Endothelial cell of umbilical vein (primary cell): ENCODE measurements at regions not wholly inside any gene's neighbourhood (a gene's known extent, or its start where the extent isn't known, plus 50 kb on each side); places are given as distances from the start of the nearest gene placed in this dataset.

Experiments used
- EZH2 ChIP-seq: IDR thresholded peaks from 2 replicates; pipeline ENCODE4 v1.6.1; 2012; ENCODE audit warnings: borderline replicate concordance, low read depth, mild to moderate bottlenecking, moderate library complexity, low read length, inconsistent platforms; ENCODE audit not compliant: severe bottlenecking
- JUN ChIP-seq: IDR thresholded peaks from 2 replicates; pipeline ENCODE4 v1.6.1; 2011; ENCODE audit warnings: borderline replicate concordance, low read depth; ENCODE audit not compliant: insufficient read length, insufficient read depth
- MYC ChIP-seq: IDR thresholded peaks from one replicate; pipeline ENCODE4 v1.6.1; 2011; ENCODE audit warnings: mild to moderate bottlenecking, low read depth, low read length
- POLR2A ChIP-seq: IDR thresholded peaks from 2 replicates; pipeline ENCODE4 v1.6.1; 2012; ENCODE audit warnings: low read depth, mild to moderate bottlenecking, control low read depth, low read length
- POLR2AphosphoS5 ChIP-seq: IDR thresholded peaks from 2 replicates; pipeline ENCODE4 v1.6.1; 2012; ENCODE audit warnings: low read depth, mild to moderate bottlenecking, control low read depth, low read length, moderate library complexity; ENCODE audit not compliant: insufficient read depth
- TF ChIP-seq, protein P1 (sequence below), 2 donors: IDR thresholded peaks; 1 replicate in 1 of 2; 2 replicates in 1 of 2; pipeline ENCODE4 v1.5.1; 2011; ENCODE audit warnings: low read length in 2 of 2, mild to moderate bottlenecking in 2 of 2, moderate library complexity in 2 of 2, control low read depth in 1 of 2, inconsistent platforms in 1 of 2, low read depth in 1 of 2; ENCODE audit not compliant: insufficient read depth in 1 of 2; ENCODE audit errors: extremely low read depth in 1 of 2

GRCh38 chr18:78049281-78049680, 799.6 kb downstream of the GALR1 start:
- TF ChIP-seq, protein P1, sequence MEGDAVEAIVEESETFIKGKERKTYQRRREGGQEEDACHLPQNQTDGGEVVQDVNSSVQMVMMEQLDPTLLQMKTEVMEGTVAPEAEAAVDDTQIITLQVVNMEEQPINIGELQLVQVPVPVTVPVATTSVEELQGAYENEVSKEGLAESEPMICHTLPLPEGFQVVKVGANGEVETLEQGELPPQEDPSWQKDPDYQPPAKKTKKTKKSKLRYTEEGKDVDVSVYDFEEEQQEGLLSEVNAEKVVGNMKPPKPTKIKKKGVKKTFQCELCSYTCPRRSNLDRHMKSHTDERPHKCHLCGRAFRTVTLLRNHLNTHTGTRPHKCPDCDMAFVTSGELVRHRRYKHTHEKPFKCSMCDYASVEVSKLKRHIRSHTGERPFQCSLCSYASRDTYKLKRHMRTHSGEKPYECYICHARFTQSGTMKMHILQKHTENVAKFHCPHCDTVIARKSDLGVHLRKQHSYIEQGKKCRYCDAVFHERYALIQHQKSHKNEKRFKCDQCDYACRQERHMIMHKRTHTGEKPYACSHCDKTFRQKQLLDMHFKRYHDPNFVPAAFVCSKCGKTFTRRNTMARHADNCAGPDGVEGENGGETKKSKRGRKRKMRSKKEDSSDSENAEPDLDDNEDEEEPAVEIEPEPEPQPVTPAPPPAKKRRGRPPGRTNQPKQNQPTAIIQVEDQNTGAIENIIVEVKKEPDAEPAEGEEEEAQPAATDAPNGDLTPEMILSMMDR (IDR thresholded peaks at IDR 0.05; ENCODE audit: extremely low read depth in 1 of 2, insufficient read depth in 1 of 2, low read depth in 1 of 2, low read length in 2 of 2) = no peak
- no peak for TF ChIP-seq JUN
- no peak for TF ChIP-seq EZH2
- TF ChIP-seq POLR2A = no peak
- no peak for TF ChIP-seq POLR2AphosphoS5
- TF ChIP-seq MYC = no peak
